Activated CD4-positive, alpha-beta memory T cell treated with anti-CD3 and anti-CD28 coated beads, Interleukin-2, amount 10 ng/mL, durations not matched to agents 7 days and 5 days (primary cell): ENCODE measurements at regions not wholly inside any gene's neighbourhood (a gene's known extent, or its start where the extent isn't known, plus 50 kb on each side); places are given as distances from the start of the nearest gene placed in this dataset.
"Not testable (repeated sequence)": the region's sequence is repeated elsewhere in the genome, so short reads cannot be mapped to it uniquely, and the experiment has no call there.

Source experiments
- CTCF ChIA-PET: fragments of 350-600 bp; sonication (Branson Sonifier 250); formaldehyde crosslinking; loops from one replicate; lab custom pipeline; 2021; ENCODE audit warnings: antibody characterized with exemption, inconsistent platforms; lab: Charles Lee
- POLR2A ChIA-PET: fragments of 350-600 bp; sonication (Branson Sonifier 250); formaldehyde crosslinking; loops from one replicate; lab custom pipeline; 2021; ENCODE audit warnings: antibody characterized with exemption; lab: Charles Lee
- DNase-seq: peaks from one replicate; pipeline ENCODE4 v3.0.0-alpha.2; 2020
- H3K27ac Mint-ChIP-seq: one replicate; pipeline ENCODE4 v1.8.0; 2021; ENCODE audit warnings: mild to moderate bottlenecking, mixed read lengths
- H3K27me3 Mint-ChIP-seq: one replicate; pipeline ENCODE4 v1.8.0; 2021; ENCODE audit warnings: mixed read lengths
- H3K36me3 Mint-ChIP-seq: one replicate; pipeline ENCODE4 v1.8.0; 2021; ENCODE audit warnings: low read depth, mixed read lengths
- H3K4me1 Mint-ChIP-seq: one replicate; pipeline ENCODE4 v1.8.0; 2021; ENCODE audit warnings: mixed read lengths
- H3K4me3 Mint-ChIP-seq: one replicate; pipeline ENCODE4 v1.8.0; 2021; ENCODE audit warnings: mild to moderate bottlenecking, mixed read lengths
- H3K9me3 Mint-ChIP-seq: one replicate; pipeline ENCODE4 v1.8.0; 2021; ENCODE audit warnings: mixed read lengths

DNA sequence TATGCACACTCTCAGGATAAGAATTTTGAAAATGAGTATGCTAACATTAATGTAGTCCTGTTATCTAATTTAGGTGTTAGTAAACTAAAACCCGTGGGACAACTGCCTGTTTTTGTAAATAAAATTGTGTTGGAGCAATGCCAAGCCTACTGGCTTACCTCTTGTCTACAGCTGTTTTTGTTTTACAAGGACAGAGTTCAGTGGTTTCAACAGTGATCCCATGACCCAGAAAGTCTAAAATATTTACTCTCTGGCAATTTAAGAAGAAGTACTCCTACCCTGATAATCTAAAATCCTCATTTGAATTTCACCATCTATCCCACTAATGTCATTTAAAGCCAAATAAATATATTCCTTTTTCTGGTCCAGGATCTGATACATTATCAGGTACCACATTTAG lies 132.9 kb downstream of the SPIN4 start:
- H3K36me3 Mint-ChIP-seq, H3K4me3 Mint-ChIP-seq, CTCF ChIA-PET: not testable (repeated sequence)

GRCh38 chrX:63217549-63217948 lies 133.6 kb downstream of the SPIN4 start:
- H3K27ac Mint-ChIP-seq, H3K4me3 Mint-ChIP-seq, POLR2A ChIA-PET, H3K4me1 Mint-ChIP-seq, H3K36me3 Mint-ChIP-seq, H3K9me3 Mint-ChIP-seq, DNase-seq, H3K27me3 Mint-ChIP-seq, CTCF ChIA-PET: not testable (repeated sequence)

More for the DNA sequence above, 132.9 kb downstream of the SPIN4 start:
- H3K27ac Mint-ChIP-seq, POLR2A ChIA-PET, H3K27me3 Mint-ChIP-seq, DNase-seq, H3K4me1 Mint-ChIP-seq, H3K9me3 Mint-ChIP-seq: not testable (repeated sequence)

DNA sequence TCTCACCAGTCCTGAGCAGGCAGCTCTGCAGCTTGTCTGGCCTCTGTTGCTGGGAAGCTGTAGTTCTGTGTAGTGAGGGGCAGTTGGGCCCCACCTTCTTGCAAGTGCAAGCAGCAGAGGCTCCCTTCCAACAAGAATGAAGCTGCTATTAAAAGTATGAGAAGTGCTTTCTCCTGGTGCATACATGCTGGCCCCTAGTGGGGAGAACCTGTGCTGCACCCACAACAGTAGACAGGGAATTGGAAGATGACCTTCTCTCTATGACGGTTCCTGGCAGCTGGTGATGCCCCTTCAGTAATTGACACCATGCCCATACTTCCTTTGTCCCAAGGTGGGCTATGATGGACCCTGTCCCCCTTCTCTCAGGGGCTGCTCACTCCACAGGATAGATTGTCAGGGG lies 141.5 kb downstream of the SPIN4 start:
- not testable (repeated sequence) for H3K9me3 Mint-ChIP-seq, H3K27me3 Mint-ChIP-seq

GRCh38 chrX:63209128-63209527 lies 142.0 kb downstream of the SPIN4 start:
- CTCF ChIA-PET, H3K9me3 Mint-ChIP-seq, H3K4me1 Mint-ChIP-seq, H3K4me3 Mint-ChIP-seq, DNase-seq, H3K27me3 Mint-ChIP-seq, POLR2A ChIA-PET, H3K27ac Mint-ChIP-seq, H3K36me3 Mint-ChIP-seq: not testable (repeated sequence)

More for the DNA sequence above, 141.5 kb downstream of the SPIN4 start:
- H3K27ac Mint-ChIP-seq, CTCF ChIA-PET, DNase-seq, H3K36me3 Mint-ChIP-seq, H3K4me1 Mint-ChIP-seq, H3K4me3 Mint-ChIP-seq, POLR2A ChIA-PET: not testable (repeated sequence)

DNA sequence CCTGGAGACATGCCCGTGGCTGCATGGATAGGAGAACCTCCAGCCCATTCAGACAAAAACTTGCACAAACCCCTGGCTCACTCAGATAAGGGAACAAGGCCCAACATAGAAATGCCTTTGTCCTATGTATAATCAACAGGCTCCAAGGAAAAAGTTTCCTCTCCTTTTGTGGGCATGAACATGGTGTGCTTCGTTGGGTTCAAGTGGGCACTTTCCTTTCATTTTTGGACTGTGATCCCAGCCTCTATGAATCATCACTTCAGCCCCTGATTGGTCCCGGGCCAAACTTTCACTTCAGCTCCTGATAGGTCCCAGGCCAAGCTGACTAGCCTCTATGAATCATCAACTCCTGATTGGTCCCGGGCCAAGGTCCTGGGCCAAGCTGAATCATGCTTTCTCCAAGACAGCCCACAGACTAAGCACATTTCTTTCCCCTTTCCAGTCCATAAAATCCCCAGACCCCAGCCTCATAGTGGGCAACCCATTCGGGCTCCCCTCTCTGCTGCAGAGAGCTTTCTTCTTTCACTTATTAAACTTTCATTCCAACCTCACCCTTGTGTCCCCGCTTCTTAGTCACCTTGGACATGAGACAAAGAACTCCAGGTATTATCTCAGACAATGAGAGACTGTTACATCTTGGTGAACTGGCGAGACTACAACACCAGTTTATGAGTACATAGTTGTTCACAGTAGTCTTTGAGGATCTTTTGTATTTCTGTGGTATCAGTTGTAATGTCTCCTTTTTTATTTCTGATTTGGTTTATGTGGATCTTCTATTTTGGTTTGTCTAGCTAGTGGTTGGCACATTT lies 146.7 kb downstream of the SPIN4 start:
- POLR2A ChIA-PET, H3K9me3 Mint-ChIP-seq, H3K4me1 Mint-ChIP-seq, H3K27me3 Mint-ChIP-seq, H3K4me3 Mint-ChIP-seq, DNase-seq, H3K36me3 Mint-ChIP-seq, H3K27ac Mint-ChIP-seq, CTCF ChIA-PET: not testable (repeated sequence)

- CTCF ChIA-PET, H3K9me3 Mint-ChIP-seq, H3K36me3 Mint-ChIP-seq, H3K4me1 Mint-ChIP-seq, H3K4me3 Mint-ChIP-seq, POLR2A ChIA-PET, DNase-seq, H3K27ac Mint-ChIP-seq, H3K27me3 Mint-ChIP-seq: not testable (repeated sequence)
Measured at GRCh38 chrX:63201987-63202386, 149.1 kb downstream of the SPIN4 start.

- POLR2A ChIA-PET, DNase-seq, H3K27me3 Mint-ChIP-seq, H3K9me3 Mint-ChIP-seq, H3K4me1 Mint-ChIP-seq, H3K27ac Mint-ChIP-seq, H3K4me3 Mint-ChIP-seq, H3K36me3 Mint-ChIP-seq, CTCF ChIA-PET: not testable (repeated sequence)
Measured at GRCh38 chrX:63198693-63199092, 152.4 kb downstream of the SPIN4 start.

DNA sequence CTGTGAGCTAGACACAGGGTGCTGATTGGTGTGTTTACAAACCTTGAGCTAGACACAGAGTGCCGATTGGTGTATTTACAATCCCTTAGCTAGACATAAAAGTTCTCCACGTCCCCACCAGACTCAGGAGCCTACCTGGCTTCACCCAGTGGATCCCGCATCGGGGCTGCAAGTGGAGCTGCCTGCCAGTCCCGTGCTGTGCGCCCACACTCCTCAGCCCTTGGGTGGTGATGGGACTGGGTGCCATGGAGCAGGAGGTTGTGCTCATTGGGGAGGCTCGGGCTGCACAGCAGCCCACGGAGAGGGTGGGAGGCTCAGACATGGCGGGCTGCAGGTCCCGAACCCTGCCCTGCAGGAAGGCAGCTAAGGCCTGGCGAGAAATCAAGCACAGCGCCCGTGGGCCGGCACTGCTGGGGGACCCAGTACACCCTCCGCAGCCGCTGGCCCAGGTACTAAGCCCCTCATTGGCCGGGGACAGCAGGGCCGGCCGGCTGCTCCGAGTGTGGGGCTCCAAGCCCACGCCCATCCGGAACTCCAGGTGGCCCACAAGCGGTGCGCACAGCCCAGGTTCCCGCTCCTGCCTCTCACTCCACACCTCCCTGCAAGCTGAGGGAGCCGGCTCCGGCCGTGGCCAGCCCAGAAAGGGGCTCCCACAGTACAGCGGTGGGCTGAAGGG lies 158.6 kb downstream of the SPIN4 start:
- CTCF ChIA-PET, DNase-seq, H3K4me1 Mint-ChIP-seq, POLR2A ChIA-PET, H3K36me3 Mint-ChIP-seq, H3K27ac Mint-ChIP-seq, H3K4me3 Mint-ChIP-seq, H3K9me3 Mint-ChIP-seq, H3K27me3 Mint-ChIP-seq: not testable (repeated sequence)

DNA sequence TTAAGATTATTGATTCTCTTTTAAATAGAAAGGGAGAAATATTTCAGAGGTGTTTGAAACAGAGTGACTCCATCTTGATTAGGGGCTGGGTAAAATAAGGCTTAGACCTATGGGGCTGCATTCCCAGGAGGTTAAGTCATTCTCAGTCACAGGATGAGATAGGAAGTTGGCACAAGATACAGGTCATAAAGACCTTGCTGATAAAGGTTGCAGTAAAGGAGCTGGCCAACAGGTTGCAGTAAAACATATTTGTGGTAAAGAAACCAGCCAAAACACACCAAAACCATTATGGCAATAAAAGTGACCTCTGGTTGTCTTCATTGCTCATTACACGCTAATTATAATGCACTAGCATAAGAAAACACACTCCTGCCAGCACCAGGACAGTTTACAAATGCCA lies 165.0 kb downstream of the SPIN4 start:
- peaks cover 2% of the 10 kb centered on the region for H3K9me3 Mint-ChIP-seq
- no peak overlapping the region for H3K27ac Mint-ChIP-seq
- ChIA-PET POLR2A (no interaction called here), CTCF (no interaction called here)
- H3K4me3 Mint-ChIP-seq = no peak overlapping the region
- DNase-seq = no peak
- no peaks in the 10 kb centered on the region for H3K27me3 Mint-ChIP-seq
- H3K4me1 Mint-ChIP-seq = no peaks in the 10 kb centered on the region
- H3K36me3 Mint-ChIP-seq = no peaks in the 10 kb centered on the region

DNA sequence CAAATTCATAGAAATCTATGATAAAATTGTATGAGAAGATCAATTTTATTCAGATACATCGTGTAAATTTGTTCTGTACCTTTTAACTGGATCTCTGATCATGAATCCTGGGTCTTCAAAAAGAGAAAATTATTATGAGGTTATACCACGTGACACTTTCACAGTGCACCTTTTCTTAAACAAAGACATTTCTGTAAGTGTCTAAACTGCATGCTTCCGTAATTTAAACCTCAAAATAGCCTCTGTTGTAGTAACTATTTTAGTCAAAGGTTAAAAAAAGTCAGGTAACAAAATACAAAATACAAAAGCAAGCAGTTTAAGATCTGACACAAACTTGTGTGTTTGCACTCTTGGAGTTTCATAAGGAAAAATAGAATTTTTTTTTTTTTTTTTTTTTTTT lies 171.3 kb downstream of the SPIN4 start:
- H3K4me3 Mint-ChIP-seq, H3K27me3 Mint-ChIP-seq, H3K4me1 Mint-ChIP-seq, H3K36me3 Mint-ChIP-seq, H3K9me3 Mint-ChIP-seq, POLR2A ChIA-PET, DNase-seq, CTCF ChIA-PET, H3K27ac Mint-ChIP-seq: not testable (repeated sequence)

DNA sequence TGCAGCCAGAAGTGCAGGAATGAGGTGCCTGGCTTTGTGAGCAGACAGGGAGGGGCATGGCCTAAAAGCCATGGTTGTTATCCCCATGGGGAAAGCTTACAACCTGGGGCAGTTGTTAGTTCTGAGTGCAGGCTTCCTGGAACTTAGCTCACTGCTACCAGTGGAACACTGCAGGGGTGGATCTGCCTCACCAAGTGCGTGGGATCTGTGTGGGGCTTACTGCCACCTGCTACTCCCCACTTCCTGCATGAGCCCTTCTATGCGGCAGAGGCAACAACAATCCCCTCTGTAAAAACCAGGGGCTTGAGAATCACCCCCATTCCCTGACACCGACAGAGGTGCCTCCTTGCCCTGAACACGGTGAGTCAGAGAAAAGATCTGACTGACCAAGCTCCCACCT lies 174.6 kb downstream of the SPIN4 start:
- H3K36me3 Mint-ChIP-seq, H3K4me1 Mint-ChIP-seq, POLR2A ChIA-PET, H3K4me3 Mint-ChIP-seq, CTCF ChIA-PET, H3K27me3 Mint-ChIP-seq, DNase-seq, H3K27ac Mint-ChIP-seq, H3K9me3 Mint-ChIP-seq: not testable (repeated sequence)

- H3K4me1 Mint-ChIP-seq, POLR2A ChIA-PET, H3K27ac Mint-ChIP-seq, DNase-seq, H3K9me3 Mint-ChIP-seq, CTCF ChIA-PET, H3K27me3 Mint-ChIP-seq, H3K36me3 Mint-ChIP-seq, H3K4me3 Mint-ChIP-seq: not testable (repeated sequence)
Measured at GRCh38 chrX:63173841-63174718, 177.1 kb downstream of the SPIN4 start.

DNA sequence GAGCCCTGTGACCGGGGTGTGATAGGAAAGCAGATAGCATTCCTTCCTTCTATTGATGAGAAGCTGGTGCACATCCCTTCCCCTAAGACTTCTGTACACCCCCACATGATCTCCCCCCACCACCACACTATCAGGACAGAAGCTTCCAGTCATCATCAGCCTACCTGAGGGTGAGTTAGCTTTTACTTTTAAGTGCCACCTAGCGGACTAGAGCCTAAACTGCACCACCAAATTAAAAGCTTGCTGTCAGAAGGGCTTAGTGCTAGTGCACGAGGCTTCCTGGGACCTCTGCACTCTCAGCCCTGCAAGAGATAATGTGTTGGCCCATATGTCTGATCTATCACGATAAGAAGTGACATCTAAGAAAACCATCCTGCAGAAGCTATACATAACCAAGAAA lies 181.7 kb downstream of the SPIN4 start:
- H3K36me3 Mint-ChIP-seq, H3K4me1 Mint-ChIP-seq, POLR2A ChIA-PET, H3K4me3 Mint-ChIP-seq, H3K27ac Mint-ChIP-seq, DNase-seq, CTCF ChIA-PET, H3K27me3 Mint-ChIP-seq, H3K9me3 Mint-ChIP-seq: not testable (repeated sequence)
